Glutamatergic neuron (in vitro differentiated cells): ENCODE measurements at regions not wholly inside any gene's neighbourhood (a gene's known extent, or its start where the extent isn't known, plus 50 kb on each side); places are given as distances from the start of the nearest gene placed in this dataset.

ENCODE experiments used
- DNase-seq: peaks from one replicate; pipeline ENCODE4 v3.0.0; 2022
- H3K27ac Mint-ChIP-seq: one replicate; pipeline ENCODE4 v1.8.0; 2020; ENCODE audit warnings: mild to moderate bottlenecking, mixed read lengths, inconsistent platforms; ENCODE audit not compliant: unreplicated experiment
- H3K27me3 Mint-ChIP-seq: one replicate; pipeline ENCODE4 v1.8.0; 2020; ENCODE audit warnings: mild to moderate bottlenecking, moderate library complexity, mixed read lengths, inconsistent platforms; ENCODE audit not compliant: unreplicated experiment
- H3K36me3 Mint-ChIP-seq: one replicate; pipeline ENCODE4 v1.8.0; 2020; ENCODE audit warnings: mild to moderate bottlenecking, mixed read lengths, inconsistent platforms; ENCODE audit not compliant: unreplicated experiment
- H3K4me1 Mint-ChIP-seq: one replicate; pipeline ENCODE4 v1.8.0; 2020; ENCODE audit warnings: mild to moderate bottlenecking, low read depth, mixed read lengths, inconsistent platforms; ENCODE audit not compliant: unreplicated experiment
- H3K4me3 Mint-ChIP-seq: one replicate; pipeline ENCODE4 v1.8.0; 2020; ENCODE audit warnings: mild to moderate bottlenecking, mixed read lengths, inconsistent platforms; ENCODE audit not compliant: unreplicated experiment
- H3K9me3 Mint-ChIP-seq: one replicate; pipeline ENCODE4 v1.8.0; 2020; ENCODE audit warnings: mild to moderate bottlenecking, moderate library complexity, mixed read lengths, inconsistent platforms; ENCODE audit not compliant: unreplicated experiment
- TF ChIP-seq, protein P1 (sequence below): fragments of 200-600 bp; sonication (generic); IDR thresholded peaks from one replicate; pipeline ENCODE4 v1.5.0; 2021; ENCODE audit not compliant: partially characterized antibody, unreplicated experiment

DNA sequence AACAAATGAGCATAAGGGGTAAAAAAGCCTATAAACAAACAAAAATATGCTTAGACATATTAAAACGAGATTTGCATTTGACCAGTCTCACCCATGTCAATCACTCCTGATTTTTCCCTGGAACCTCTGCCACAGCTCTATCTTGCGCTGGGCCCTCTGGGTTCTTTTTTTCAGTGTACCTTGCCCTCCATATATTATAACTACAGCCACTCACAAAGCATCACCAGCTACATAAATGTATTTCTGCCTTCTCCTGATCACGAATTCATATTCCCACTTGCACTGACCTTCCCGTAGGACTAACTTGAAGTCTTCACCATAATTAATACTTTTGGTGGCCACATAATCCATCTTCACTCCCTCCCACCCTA, 395.6 kb upstream of the ROBO2 start:
- TF ChIP-seq, protein P1, sequence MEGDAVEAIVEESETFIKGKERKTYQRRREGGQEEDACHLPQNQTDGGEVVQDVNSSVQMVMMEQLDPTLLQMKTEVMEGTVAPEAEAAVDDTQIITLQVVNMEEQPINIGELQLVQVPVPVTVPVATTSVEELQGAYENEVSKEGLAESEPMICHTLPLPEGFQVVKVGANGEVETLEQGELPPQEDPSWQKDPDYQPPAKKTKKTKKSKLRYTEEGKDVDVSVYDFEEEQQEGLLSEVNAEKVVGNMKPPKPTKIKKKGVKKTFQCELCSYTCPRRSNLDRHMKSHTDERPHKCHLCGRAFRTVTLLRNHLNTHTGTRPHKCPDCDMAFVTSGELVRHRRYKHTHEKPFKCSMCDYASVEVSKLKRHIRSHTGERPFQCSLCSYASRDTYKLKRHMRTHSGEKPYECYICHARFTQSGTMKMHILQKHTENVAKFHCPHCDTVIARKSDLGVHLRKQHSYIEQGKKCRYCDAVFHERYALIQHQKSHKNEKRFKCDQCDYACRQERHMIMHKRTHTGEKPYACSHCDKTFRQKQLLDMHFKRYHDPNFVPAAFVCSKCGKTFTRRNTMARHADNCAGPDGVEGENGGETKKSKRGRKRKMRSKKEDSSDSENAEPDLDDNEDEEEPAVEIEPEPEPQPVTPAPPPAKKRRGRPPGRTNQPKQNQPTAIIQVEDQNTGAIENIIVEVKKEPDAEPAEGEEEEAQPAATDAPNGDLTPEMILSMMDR, result no peak
- no peaks in the 10 kb centered on the region for H3K9me3 Mint-ChIP-seq
- DNase-seq, result no peak
- no peaks in the 10 kb centered on the region for H3K27me3 Mint-ChIP-seq
- H3K4me3 Mint-ChIP-seq, result no peak overlapping the region
- no peaks in the 10 kb centered on the region for H3K36me3 Mint-ChIP-seq
- H3K27ac Mint-ChIP-seq, result no peak overlapping the region
- H3K4me1 Mint-ChIP-seq, result no peaks in the 10 kb centered on the region

DNA sequence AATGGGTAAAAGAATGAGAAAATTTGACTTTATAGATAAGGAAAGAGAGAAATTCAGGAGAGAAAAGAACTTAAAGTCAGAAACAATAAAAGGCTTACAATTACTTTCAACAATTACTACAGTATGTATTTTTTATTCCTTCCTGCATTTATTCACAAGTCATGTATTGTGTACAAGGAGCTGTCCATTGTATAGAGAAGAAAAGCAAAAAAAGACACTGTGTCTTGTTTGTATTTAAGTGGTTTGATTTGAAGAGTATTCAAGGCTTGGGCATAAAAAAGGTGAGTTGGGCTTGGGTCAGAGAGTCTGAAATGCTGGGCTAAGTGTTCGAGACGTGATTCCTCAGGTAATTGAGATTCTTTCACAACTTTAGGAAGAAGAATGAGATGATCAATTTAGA, 394.2 kb upstream of the ROBO2 start:
- DNase-seq, result no peak
- Mint-ChIP-seq H3K9me3 (no peaks in the 10 kb centered on the region), H3K4me3 (no peak overlapping the region), H3K4me1 (no peaks in the 10 kb centered on the region), H3K27ac (no peak overlapping the region), H3K27me3 (no peaks in the 10 kb centered on the region), H3K36me3 (no peaks in the 10 kb centered on the region)
- TF ChIP-seq, protein P1, result no peak

DNA sequence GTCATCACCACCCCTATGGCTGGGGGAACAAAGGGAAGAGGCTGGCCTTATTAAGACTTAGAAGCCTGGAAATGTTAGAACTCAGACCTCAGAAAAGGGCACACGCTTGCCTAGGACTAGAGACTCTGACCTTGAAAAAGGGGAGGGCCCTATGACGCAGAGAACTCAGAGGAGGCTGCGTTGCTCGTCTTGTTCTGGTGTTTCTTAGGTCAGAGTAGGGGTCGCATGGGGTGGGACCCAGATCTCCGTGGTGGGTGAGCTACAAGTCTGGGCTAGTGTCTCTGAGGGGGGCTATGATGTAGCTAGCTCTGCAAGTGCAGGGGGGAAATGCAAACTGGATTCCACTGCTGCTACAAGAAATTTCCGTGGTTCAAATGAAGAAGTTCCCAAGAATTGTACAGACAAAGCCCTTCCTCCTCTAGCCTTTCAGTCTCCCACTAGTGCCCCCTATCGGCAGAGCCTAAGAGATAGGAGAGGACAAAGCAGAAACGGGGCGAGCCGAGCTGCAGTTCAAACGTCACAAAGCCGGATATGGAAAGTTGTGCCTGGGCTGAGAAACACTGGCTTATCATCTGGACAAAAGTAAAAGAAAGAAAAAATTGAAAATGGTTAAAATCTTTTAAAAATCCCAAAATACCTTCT, 392.9 kb upstream of the ROBO2 start:
- no peaks in the 10 kb centered on the region for H3K9me3 Mint-ChIP-seq
- peaks cover 2% of the 10 kb centered on the region for H3K27me3 Mint-ChIP-seq
- TF ChIP-seq, protein P1, result no peak
- peak; percentile 23 for DNase-seq
- H3K27ac Mint-ChIP-seq, result no peak overlapping the region
- H3K36me3 Mint-ChIP-seq, result no peaks in the 10 kb centered on the region
- H3K4me3 Mint-ChIP-seq, result no peak overlapping the region
- no peaks in the 10 kb centered on the region for H3K4me1 Mint-ChIP-seq

DNA sequence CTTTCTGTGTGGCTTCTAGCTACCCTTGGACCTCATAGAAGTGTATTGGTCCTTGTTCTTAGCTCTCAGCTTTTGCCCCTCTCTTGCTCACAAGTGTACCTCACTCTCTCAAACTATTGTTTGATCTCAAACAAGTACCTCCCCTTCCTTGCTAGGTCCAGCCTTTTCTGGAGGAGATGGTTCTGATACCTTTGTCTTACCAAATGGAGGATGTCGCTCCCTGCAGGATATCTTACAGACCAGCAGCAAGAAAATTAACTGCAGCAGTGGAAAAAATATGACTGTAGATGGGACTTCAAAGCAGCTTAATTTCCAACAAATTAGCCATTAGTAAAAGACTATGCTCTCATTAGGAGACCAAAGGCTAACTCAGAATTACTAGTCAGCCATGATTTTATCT, 388.1 kb upstream of the ROBO2 start:
- Mint-ChIP-seq H3K9me3 (no peaks in the 10 kb centered on the region), H3K27me3 (peaks cover 2% of the 10 kb centered on the region), H3K4me3 (no peak overlapping the region), H3K4me1 (no peaks in the 10 kb centered on the region), H3K36me3 (no peaks in the 10 kb centered on the region), H3K27ac (no peak overlapping the region)
- TF ChIP-seq, protein P1, result no peak
- DNase-seq, result no peak

DNA sequence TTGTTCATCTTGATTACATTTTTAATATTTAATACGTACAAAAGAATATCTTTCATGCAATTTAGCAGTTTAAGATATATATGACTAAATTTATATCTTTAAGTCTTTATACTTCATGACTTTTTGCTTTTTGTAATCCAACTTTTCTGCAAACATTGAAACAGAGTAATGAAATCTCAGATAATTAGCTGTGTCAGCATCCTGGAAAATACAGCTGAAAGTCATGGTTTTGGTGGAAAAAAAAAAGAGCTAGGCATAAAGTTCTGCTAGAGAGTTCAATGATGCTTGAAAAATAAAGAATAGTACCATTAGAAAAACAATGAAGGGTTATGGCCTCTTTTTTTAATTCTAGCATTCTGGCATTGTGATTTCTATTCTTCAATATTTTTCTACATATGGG, 387.4 kb upstream of the ROBO2 start:
- no peak overlapping the region for H3K27ac Mint-ChIP-seq

More for the DNA sequence above, 387.4 kb upstream of the ROBO2 start:
- TF ChIP-seq, protein P1, result no peak
- Mint-ChIP-seq H3K4me3 (no peak overlapping the region), H3K4me1 (no peaks in the 10 kb centered on the region), H3K36me3 (no peaks in the 10 kb centered on the region), H3K27me3 (peaks cover 2% of the 10 kb centered on the region), H3K9me3 (no peaks in the 10 kb centered on the region)
- DNase-seq, result no peak
